GM18951 (cell line): ENCODE measurements at regions not wholly inside any gene's neighbourhood (a gene's known extent, or its start where the extent isn't known, plus 50 kb on each side); places are given as distances from the start of the nearest gene placed in this dataset.

ENCODE experiments used
- POLR2A ChIP-seq: IDR thresholded peaks from 4 replicates; pipeline ENCODE4 v1.6.1; 2011; ENCODE audit warnings: mild to moderate bottlenecking; ENCODE audit not compliant: insufficient read length, insufficient read depth; ENCODE audit errors: extremely low read depth
- in situ Hi-C: fragments of 300-500 bp; cut with MboI; formaldehyde crosslinking; loops from one replicate; pipeline ENCODE4 v1.12.0; 2022; ENCODE audit warnings: low sequenced_read_pairs, mixed read lengths, inconsistent platforms; ENCODE audit not compliant: unreplicated experiment

DNA sequence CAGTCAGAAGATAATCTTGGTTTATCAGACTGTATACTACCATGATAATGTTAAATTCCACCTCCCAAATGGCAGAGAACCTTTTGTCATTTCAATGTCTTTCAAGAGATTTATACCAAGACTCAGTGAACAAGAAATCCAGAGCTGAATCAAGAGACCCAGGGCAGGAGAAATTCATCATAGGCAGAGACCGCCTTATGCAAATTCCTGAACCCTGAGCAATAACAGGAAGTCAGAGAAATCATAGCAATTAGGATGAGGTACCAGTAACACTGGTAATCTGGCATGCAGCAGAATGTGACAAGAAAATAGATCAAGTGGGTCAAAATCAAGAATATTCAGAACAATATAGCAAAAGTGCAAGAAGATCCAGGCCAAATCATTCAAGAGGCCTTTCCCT lies 412.4 kb upstream of the LRATD1 start:
- no peak for TF ChIP-seq POLR2A

DNA sequence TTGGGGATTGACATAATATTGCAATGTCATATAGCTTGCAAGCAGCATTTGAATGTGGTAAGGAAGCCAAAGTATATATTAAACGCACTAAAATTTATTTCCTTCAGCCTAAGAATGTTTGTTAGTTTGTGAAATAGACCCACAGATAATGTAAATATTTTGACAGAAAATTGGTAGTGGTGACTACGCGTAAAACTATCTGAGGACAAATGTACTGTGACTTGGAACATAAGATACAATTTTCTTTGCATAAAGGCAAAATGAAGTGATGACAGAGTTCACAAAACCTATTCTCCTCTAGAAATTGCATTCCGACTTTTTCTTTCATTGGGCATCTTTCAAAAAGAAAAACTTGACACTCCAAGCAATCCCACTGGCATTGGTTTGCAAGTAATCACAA lies 411.1 kb upstream of the LRATD1 start:
- in situ Hi-C loops = no loop called here
- TF ChIP-seq POLR2A = no peak

More for the DNA sequence above, 412.4 kb upstream of the LRATD1 start:
- in situ Hi-C loops = no loop called here

DNA sequence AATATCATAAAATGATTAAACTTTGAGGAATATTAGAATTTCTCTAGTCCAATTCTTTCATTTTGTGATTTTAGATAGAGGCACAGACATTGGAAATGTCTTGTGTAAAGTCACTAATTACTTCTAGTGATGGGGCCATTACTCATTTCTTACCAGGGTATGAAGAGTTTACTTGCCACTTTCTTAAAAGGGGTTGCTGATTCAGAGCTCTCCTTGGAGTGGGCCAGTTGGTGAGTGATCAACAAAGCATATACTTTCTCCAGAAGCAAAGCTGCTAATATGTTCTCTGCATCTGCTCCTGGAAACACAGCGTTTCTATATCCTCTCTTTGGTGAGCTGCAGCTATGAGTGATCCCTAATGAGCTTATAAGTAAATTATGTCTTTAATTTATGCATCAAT lies 408.9 kb upstream of the LRATD1 start:
- in situ Hi-C loops = no loop called here
- no peak for TF ChIP-seq POLR2A

DNA sequence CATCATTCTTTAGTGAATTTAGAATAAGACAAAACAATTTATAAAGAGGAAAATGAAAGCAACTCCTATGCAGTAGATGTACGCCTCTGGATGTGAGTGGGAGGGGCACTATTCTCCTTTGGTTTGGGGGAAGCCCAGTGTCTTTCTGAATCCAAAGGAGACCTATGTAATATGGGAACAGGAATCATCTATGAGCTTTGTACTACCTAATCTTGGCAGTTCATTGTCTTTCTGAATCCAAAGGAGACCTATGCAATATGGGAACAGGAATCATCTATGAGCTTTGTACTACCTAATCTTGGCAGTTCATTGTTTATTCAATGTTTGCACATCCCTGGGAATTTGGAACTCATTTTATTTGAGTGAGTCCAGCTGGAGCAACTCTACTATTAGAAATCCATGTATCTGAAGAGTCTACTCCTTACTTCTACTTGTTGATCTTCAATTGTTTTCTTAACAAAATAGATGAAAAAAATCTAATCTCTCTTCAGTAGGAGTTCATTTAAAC lies 401.1 kb upstream of the LRATD1 start:
- TF ChIP-seq POLR2A = no peak
- in situ Hi-C loops = no loop called here

DNA sequence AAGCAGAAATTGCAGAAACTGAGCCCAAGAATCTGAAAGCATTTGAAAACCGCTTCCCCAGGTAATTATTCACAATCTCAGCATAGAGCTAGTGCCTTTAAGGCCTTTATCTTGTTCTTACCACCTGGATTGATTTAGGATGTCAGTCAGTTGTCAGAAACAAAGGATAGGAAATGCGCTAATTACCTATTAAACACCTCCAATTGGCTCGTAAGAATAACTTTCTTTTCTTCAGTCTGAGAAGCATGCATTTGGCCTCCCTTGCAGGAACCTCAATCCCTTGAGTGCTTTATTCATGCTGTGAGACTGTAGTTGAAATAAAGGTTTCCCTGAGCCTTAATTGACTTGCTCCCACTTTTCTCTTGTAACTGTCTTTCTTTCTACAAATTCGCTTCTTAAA lies 400.3 kb upstream of the LRATD1 start:
- no peak for TF ChIP-seq POLR2A
- in situ Hi-C loops = no loop called here

DNA sequence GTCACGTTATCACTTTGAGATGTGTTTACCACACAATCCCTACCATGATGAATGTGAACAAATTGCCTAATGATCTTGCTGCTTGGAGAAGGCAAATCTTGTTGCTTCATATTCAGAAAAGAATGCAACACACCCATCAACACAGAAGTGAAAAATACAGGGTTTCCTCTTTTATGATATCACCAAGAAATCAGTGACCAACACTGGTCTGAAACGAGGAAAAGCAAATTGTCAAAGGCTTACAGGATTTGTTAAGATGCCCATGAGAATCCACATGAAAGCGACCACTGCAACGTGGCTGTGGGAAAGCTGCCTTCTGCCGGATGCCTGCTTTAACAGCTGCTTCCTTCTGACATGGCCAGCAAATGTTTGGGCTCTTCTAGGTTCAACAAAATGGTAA lies 397.6 kb upstream of the LRATD1 start:
- TF ChIP-seq POLR2A = no peak
- in situ Hi-C loops = no loop called here

DNA sequence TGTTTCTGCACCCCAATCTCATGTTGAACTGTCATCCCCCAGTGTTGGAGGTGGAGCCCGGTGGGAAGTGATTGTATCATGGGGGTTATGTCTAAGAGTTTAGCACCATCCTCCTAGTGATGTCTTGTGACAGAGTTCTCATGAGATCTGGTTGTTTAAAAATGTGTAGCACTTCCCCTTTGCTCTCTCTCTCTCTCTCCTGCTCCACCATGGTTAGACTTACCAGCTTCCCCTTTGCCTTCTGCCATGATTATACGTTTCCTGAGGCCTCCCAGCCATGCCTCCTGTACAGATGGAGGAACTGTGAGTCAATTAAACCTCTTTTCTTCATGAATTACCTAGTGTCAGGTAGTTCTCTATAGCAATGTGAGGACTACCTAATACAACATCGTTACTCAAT lies 396.9 kb upstream of the LRATD1 start:
- in situ Hi-C loops = no loop called here
- no peak for TF ChIP-seq POLR2A

DNA sequence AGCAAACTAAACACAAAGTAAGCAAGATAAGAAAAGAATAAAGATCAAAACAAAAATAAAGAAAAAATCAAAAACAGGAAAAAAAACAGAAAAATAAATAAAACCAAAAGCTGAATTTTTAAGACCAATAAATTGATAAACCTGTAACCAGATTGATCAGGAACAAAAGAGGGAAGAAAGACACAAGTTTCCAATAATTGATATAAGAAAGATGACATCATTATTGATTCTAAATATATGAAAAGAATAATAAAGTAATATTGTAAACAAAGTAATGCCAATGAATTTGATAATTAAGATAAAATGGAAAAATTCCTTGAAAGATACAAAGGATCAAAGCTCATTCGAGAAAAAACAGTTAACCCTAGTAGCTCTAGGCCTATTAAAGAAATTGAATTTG lies 394.6 kb upstream of the LRATD1 start:
- in situ Hi-C loops = no loop called here
- TF ChIP-seq POLR2A = no peak

DNA sequence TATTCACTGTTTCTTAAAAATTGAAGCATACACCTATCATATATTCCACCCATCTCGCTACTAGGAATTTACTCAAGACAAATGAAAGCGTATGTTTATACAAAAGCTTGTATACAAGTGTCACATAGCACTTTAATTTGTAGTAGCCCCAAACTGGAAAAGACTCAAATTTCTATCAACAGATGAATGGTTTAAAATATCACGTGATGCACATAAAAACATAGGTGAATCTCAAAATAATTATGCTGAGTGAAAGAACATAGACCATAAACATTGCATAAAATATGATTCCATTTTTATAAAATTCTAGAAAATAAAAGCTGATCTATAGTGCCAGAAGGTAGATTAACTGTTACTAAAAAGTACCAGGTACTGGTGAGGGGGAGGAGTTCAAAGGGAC lies 392.9 kb upstream of the LRATD1 start:
- TF ChIP-seq POLR2A = no peak
- in situ Hi-C loops = no loop called here

DNA sequence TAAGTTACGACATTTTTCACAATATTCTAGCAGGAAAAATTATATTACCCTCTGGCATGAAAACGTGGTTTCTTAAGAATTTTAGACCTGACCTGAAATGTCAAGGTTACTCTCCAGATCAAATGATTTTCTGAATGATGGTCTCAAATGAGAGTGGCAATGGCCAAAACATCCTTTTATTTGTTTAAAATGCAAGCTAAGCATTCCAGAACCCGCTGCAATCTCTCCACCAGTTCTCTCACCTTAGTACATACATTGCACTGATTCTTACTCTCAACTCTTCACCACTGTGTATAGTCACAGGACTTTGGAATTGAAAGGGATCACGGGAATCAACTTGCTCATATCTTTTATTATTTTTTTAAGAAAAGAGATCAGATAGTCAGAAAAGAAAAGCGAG lies 391.6 kb upstream of the LRATD1 start:
- in situ Hi-C loops = no loop called here
- TF ChIP-seq POLR2A = no peak

DNA sequence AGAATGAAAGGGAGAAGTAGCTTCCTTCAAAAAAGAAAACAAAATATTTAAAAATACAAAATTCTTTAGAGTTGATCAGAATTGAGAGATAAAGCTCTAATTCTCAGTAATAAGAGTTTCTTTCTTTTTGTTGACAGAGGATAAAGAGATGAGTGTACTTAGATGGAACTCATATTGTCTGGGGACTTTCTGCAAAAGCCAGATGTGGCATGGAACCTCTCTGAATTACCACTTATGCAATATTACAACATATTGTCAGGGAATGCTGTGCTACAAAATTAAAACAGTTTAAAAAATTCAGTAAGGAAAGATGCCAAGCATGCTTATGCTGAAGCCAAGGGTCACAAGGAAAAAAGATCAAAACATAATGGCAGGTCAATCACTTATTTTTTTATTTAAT lies 386.6 kb upstream of the LRATD1 start:
- in situ Hi-C loops = no loop called here
- no peak for TF ChIP-seq POLR2A

DNA sequence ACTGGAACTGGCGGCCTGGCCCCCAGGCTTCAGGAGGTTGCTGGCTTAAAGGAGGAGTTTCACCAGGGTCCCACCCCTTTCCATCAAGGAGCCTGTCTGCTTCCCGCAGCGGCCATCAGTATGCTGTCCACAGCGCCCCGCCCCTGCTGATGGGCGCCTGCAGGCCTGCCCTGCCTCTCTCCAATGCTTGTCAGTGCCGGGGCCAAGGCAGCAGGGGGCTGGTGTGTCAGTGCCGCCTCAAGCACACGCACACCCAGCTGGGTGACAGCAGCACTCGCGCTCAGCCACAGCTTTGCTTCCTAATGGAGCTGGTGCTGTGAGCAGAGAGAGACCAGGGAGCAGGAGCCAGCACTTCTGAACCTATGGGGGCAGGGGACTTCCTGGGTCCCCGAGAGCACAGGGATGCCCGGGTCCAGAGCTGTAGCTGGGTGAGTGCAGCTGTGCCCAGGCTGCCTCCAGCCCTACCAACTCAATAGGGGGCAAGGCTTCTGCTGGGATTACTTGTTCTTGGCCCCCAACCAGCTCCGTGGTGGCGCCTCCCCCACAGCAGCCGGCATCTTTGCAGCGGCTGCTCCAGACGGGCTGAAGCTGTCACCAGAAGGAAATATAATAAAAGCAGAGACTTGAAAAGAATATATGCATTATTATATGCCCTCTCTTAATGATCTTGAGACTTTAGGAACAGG lies 377.2 kb upstream of the LRATD1 start:
- in situ Hi-C loops = no loop called here
- TF ChIP-seq POLR2A = no peak

DNA sequence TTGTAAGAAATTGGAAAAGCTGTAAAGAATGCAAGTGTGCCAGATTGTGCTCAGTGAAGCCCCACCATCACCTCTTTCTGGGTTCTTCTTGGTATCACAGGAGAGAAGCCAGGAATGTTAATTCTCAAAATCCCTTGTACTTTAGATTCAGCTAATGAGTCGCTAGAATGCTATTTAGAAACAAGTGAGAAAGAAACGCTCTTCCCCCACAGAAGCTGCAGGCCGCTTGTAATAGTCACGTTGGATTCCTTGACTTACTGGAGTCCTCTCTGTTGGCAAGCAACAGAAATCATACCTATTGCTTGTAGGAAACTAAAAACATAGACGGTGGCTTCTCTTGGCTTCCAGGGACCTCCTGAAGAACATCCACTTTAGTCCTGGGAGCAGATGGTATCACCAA lies 375.6 kb upstream of the LRATD1 start:
- in situ Hi-C loops = no loop called here

DNA sequence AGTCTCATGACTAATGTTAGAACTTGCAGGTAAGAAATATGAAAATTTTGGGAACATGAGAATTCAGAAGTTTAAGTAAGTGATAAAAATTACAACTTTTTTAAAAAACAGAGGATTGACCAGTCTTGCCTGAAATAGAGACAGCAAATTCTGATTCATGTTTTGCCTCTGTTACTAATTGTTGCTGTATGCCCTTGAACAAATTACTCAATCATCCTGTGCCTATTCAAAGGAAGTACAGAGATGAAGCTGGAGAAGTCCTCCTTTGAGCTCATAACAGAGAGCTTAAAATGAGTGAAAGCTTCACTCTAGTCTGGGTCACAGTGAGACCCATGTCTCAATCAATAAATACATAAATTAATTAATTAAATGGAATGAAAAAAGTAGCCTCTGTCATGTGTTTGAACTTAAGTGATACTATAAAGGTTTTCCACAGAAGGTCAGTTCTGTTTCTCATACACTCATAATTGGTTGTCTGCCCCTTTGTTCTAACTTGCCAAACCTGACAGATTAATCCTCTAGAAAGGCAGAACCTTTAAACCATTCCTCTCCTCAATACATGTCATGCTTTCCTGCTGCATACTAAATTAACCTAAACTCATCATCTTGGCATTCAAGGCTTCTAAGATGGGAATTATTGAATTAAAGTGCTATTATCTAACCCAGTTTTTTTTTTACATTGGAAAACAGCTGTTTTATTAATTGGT lies 374.6 kb upstream of the LRATD1 start:
- no peak for TF ChIP-seq POLR2A
- in situ Hi-C loops = no loop called here

More for the DNA sequence above, 375.6 kb upstream of the LRATD1 start:
- TF ChIP-seq POLR2A = no peak
